GM11168 (cell line): ENCODE measurements at regions not wholly inside any gene's neighbourhood (a gene's known extent, or its start where the extent isn't known, plus 50 kb on each side); places are given as distances from the start of the nearest gene placed in this dataset.
"Not testable (repeated sequence)": the region's sequence is repeated elsewhere in the genome, so short reads cannot be mapped to it uniquely, and the experiment has no call there.

Experiments used
- in situ Hi-C: fragments of 300-500 bp; cut with MboI; formaldehyde crosslinking; loops from one replicate; pipeline ENCODE4 v1.12.0; 2022; ENCODE audit warnings: low sequenced_read_pairs; ENCODE audit not compliant: unreplicated experiment

- in situ Hi-C loops, result no loop called here
These were observed 283.2 kb downstream of the INSIG2 start for GRCh38 chr2:118371515-118371914.

DNA sequence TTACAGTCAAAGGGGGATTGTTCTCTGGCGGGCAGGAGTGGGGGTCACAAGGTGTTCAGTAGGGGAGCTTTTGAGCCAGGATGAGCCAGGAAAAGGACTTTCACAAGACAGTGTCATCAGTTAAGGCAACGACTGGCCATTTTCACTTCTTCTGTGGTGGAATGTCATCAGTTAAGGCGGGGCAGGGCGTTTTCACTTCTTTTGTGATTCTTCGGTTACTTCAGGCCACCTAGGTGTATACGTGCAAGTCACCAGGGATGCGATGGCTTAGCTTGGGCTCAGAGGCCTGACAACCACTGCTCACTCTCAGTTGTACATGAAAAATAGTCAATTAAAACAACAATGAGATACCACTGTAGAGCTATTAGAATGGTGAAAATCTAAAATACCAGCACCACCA is 281.2 kb downstream of the INSIG2 start:
- in situ Hi-C loops, result not testable (repeated sequence)

GRCh38 chr2:118363604-118364003 is 275.3 kb downstream of the INSIG2 start:
- in situ Hi-C loops, result no loop called here

DNA sequence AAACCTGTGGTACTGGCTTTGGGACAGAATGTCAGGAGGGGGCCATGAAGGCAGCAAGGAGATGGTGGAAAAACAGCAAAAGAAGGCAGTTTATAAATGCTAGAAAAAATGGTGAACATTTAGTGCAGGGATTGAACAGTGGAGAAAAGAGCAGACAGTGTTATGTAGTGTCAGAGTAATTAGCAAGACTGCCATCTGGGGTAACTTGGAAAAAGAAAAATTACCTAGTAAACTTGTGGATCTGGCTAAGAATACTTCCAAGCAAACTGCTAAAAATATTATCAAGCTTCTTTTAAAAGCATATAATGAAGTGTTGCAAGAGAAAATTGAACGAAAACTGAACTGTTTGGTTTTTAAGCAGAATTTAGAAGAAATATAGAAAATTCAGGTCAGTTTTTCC is 267.8 kb downstream of the INSIG2 start:
- in situ Hi-C loops, result no loop called here

DNA sequence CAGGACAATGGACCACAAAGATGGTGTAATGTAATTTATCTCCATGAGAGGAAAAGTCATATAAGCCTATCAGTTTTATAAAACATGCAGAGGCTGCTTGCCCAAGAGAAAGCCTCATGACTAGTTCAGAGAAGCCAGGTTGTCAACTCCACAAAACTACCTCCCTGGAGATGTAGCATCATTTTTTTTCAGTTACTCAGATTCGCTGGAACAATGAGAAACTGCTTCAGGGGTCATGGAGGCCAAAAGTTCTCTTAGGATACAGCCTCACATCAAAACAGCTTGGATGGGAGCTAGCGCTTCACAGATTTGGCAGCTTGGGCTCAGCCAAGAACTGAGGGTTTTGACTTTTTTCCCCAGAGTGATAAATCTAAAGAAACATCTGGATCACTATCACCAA is 263.5 kb downstream of the INSIG2 start:
- in situ Hi-C loops, result no loop called here

- in situ Hi-C loops, result no loop called here
These were observed 262.4 kb downstream of the INSIG2 start for GRCh38 chr2:118350621-118351020.

DNA sequence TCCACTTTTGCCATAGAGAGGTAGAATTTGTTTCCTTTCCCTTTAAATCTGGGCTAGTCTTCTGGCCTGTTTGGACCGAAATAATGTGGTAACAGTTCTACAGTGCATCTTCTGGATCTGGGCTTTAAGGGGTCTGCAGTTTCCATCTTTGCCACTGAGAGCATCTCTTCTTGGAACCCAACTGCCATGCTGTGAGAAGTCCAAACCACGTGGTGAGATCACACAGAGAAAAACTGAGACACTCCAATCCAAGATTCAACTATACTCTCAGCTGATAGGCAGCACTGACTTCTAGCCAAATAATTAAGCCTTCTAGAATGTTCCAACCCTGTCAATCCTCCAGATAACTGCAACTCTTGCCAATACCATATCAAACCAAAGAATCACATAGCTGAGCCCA is 261.1 kb downstream of the INSIG2 start:
- in situ Hi-C loops, result no loop called here

DNA sequence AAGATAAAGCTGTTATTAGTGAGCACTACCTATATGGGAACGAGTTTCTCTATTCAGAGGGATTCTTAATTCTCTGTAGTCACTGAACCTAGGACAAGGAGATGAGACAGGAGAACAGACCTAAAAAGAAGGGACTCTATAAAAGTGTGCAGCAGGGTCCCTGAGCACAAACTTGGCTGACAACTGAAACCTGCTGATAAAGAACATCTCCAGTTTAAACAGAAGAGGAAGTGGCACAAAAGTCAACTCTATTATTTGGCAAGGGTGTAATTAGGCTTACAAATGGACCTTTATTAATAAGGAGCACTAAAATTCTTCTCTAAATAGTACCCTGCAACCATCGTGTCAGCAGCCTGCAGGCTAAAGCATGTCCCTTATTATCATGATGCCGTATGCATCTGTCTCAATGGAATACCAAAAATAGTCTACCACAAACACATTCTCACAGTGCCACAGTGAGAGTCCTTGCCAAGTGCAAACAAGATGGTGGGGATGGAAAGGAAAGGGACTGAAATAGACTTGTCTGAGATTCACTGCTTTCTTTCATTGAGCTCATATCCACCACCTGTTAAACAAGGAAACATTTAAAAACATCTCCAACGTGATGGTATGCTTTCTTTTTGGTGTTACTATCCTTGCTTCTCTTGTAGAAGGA is 260.2 kb downstream of the INSIG2 start:
- in situ Hi-C loops, result no loop called here

GRCh38 chr2:118345465-118345864 is 257.2 kb downstream of the INSIG2 start:
- in situ Hi-C loops, result no loop called here

GRCh38 chr2:118340103-118340502 is 251.8 kb downstream of the INSIG2 start:
- in situ Hi-C loops, result no loop called here

DNA sequence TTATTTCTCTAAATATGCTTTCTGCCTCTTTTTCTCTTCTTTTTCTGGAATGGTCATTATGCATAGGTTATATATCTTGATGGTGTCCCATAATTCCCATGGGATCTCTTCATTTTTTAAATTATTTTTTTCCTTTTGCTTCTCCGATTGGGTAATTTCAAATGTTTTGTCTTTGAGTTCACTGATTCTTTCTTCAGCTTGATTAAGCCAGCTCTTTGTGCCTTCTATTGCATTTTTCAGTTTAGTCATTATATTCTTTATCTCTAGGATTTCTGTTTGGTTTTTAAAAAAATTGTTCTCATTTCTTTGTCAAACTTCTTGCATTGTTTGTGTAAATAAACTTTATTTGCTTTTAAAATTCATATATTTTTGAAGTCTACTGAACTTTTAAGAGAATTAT is 251.1 kb downstream of the INSIG2 start:
- in situ Hi-C loops, result no loop called here

DNA sequence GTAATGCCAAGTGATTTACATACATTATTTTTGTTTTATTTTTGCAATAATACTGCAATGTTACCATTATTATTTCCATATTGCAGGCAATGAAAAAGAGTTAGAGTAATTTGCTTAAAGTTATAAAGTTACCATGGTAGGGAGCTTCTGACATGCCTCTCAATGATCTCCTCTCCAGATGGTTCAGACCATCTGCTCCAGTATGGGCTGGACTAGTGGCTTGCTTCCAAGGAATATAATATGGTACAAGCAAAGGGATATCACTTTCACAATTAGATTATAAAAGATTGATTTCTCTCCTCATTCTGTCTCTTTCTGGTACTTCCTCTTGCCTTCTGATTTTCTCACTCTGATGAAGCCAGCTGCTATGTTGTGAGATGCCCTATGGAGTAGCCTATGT is 245.4 kb downstream of the INSIG2 start:
- in situ Hi-C loops, result no loop called here

- in situ Hi-C loops, result no loop called here
These were observed 237.2 kb downstream of the INSIG2 start for GRCh38 chr2:118325321-118325955.

GRCh38 chr2:118322406-118322805 is 234.1 kb downstream of the INSIG2 start:
- in situ Hi-C loops, result no loop called here

GRCh38 chr2:118321432-118322105 is 233.3 kb downstream of the INSIG2 start:
- in situ Hi-C loops, result no loop called here

- in situ Hi-C loops, result no loop called here
These were observed 232.4 kb downstream of the INSIG2 start for GRCh38 chr2:118320658-118321057.

GRCh38 chr2:118320196-118320595 is 231.9 kb downstream of the INSIG2 start:
- in situ Hi-C loops, result no loop called here

DNA sequence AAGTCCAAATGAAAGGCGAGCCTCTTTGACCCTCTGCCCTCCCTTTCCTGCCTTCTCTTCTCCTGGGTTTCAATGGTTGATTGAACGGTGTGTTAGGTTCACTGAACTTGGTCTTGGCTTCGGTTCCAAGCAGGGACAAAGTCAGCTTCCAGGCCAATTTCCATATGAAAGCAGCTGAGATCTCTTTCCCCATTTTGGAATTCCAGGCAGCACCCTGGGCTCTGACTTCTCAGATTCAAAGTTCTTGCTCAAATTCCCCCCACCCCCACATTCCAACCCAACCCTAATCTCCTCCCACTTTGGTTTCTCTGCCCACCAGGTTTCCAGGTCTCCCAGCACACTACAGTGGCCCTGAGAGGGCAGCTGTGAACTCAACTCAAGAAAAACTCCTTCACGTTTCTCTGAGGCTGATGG is 231.0 kb downstream of the INSIG2 start:
- in situ Hi-C loops, result no loop called here

- in situ Hi-C loops, result no loop called here
These were observed 227.3 kb downstream of the INSIG2 start for GRCh38 chr2:118315606-118316005.

- in situ Hi-C loops, result no loop called here
These were observed 224.9 kb downstream of the INSIG2 start for GRCh38 chr2:118312969-118313756.
